ENCODE measurements at regions not wholly inside any gene's neighbourhood (a gene's known extent, or its start where the extent isn't known, plus 50 kb on each side); places are given as distances from the start of the nearest gene placed in this dataset.
"Not testable (repeated sequence)": the region's sequence is repeated elsewhere in the genome, so short reads cannot be mapped to it uniquely, and the experiment has no call there.

- Histone ChIP-seq H3K27me3 (peaks cover 0 to 24% (median 0%) of the 10 kb centered on the region in 4 donors), H3K4me1 (peaks cover 0 to 6% (median 2%) of the 10 kb centered on the region in 4 donors), H3K27ac (replicated peaks in 1 of 4) (no peak overlapping the region), H3K9me3 (no peaks in the 10 kb centered on the region), H3K36me3 (no peaks in the 10 kb centered on the region), H3K4me3 (no peak overlapping the region)
- TF ChIP-seq CTCF (IDR thresholded peaks at IDR 0.05) (no peak), EP300 (IDR thresholded peaks at IDR 0.05) (no peak), POLR2AphosphoS5 (IDR thresholded peaks at IDR 0.05) (no peak), POLR2A (IDR thresholded peaks at IDR 0.05; ENCODE audit: low read depth) (no peak)
- WGBS = 41% methylated on average over 32 of the region's 32 CpGs
- intact Hi-C loops (cut with DNase I) = no loop called here
- no peak for DNase-seq (ENCODE audit: extremely low spot score)
Observed at GRCh38 chr10:123274306-123275135, 120.3 kb downstream of the BUB3 start.

- Histone ChIP-seq H3K4me3 (no peak overlapping the region), H3K36me3 (no peaks in the 10 kb centered on the region), H3K4me1 (peaks cover 0 to 6% (median 2%) of the 10 kb centered on the region in 4 donors), H3K27ac (replicated peaks in 1 of 4) (no peak overlapping the region), H3K9me3 (no peaks in the 10 kb centered on the region), H3K27me3 (peaks cover 0 to 24% (median 0%) of the 10 kb centered on the region in 4 donors)
- no peak for DNase-seq (ENCODE audit: extremely low spot score)
- 34% methylated on average over 14 of the region's 14 CpGs for WGBS
- no peak for TF ChIP-seq CTCF (IDR thresholded peaks at IDR 0.05)
- TF ChIP-seq POLR2AphosphoS5 (IDR thresholded peaks at IDR 0.05) = no peak
- no peak for TF ChIP-seq POLR2A (IDR thresholded peaks at IDR 0.05; ENCODE audit: low read depth)
- no peak for TF ChIP-seq EP300 (IDR thresholded peaks at IDR 0.05)
- intact Hi-C loops (cut with DNase I) = no loop called here
Observed at GRCh38 chr10:123275136-123275564, 120.9 kb downstream of the BUB3 start.

GRCh38 chr10:123278445-123278844 is 124.2 kb downstream of the BUB3 start:
- Histone ChIP-seq H3K9me3 (no peaks in the 10 kb centered on the region), H3K4me3 (no peak overlapping the region), H3K27me3 (peaks cover 0 to 19% (median 0%) of the 10 kb centered on the region in 4 donors), H3K4me1 (peaks cover 0 to 6% (median 2%) of the 10 kb centered on the region in 4 donors), H3K27ac (replicated peaks in 1 of 4) (no peak overlapping the region), H3K36me3 (peaks cover 0 to 2% (median 0%) of the 10 kb centered on the region in 4 donors)
- 97% methylated on average over 2 of the region's 2 CpGs for whole genome bisulfite sequencing
- TF ChIP-seq CTCF (IDR thresholded peaks at IDR 0.05) = no peak
- TF ChIP-seq POLR2AphosphoS5 (IDR thresholded peaks at IDR 0.05) = no peak
- TF ChIP-seq POLR2A (IDR thresholded peaks at IDR 0.05; ENCODE audit: low read depth) = no peak
- TF ChIP-seq EP300 (IDR thresholded peaks at IDR 0.05) = no peak
- intact Hi-C loops (cut with DNase I) = no loop called here
- DNase-seq (ENCODE audit: extremely low spot score) = no peak

GRCh38 chr10:123283371-123283770 is 129.2 kb downstream of the BUB3 start:
- intact Hi-C loops (cut with DNase I) = not testable (repeated sequence)

DNA sequence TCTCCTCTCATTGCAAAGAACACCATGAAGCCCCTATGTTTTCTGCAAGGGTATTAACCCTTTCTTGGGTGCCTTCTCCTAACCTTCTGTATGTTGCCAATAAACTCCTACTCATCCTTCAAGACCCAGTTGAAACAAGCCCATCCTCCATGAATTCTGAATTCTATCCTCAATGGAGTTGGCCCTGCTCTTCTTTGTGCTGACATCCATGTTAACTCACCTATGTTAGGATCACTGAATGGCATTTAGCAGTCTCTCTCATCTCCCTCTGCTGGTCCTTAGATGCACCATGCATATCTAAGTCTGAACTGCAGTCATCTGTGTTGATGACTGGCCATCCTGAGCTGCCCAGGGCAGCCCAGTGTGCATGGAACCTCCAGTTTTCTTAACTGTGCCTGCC is 129.8 kb downstream of the BUB3 start:
- no peak overlapping the region for H3K4me3 ChIP-seq

More at GRCh38 chr10:123283371-123283770, 129.2 kb downstream of the BUB3 start:
- not testable (repeated sequence) for H3K4me1 ChIP-seq; H3K36me3 ChIP-seq; DNase-seq (ENCODE audit: extremely low spot score); H3K27ac ChIP-seq (replicated peaks in 1 of 4); H3K4me3 ChIP-seq; H3K27me3 ChIP-seq; H3K9me3 ChIP-seq
- WGBS = 100% methylated on average over 7 of the region's 35 CpGs

More for the DNA sequence above, 129.8 kb downstream of the BUB3 start:
- Histone ChIP-seq H3K27me3 (no peaks in the 10 kb centered on the region), H3K36me3 (peaks cover 0 to 2% (median 0%) of the 10 kb centered on the region in 4 donors), H3K4me1 (no peaks in the 10 kb centered on the region), H3K27ac (replicated peaks in 1 of 4) (no peak overlapping the region), H3K9me3 (no peaks in the 10 kb centered on the region)
- TF ChIP-seq POLR2AphosphoS5 (IDR thresholded peaks at IDR 0.05) (no peak), CTCF (IDR thresholded peaks at IDR 0.05) (no peak)
- intact Hi-C loops (cut with DNase I) = no loop called here
- DNase-seq (ENCODE audit: extremely low spot score) = no peak
